ENCODE measurements at regions not wholly inside any gene's neighbourhood (a gene's known extent, or its start where the extent isn't known, plus 50 kb on each side); places are given as distances from the start of the nearest gene placed in this dataset.

GRCh38 chr3:110031975-110032374, 694.6 kb upstream of the DPPA4 start:
- Mint-ChIP-seq H3K27ac (no peak overlapping the region), H3K4me1 (ENCODE audit: low read depth) (peaks cover 15% of the 10 kb centered on the region), H3K4me3 (no peak overlapping the region), H3K27me3 (ENCODE audit: insufficient read depth) (no peaks in the 10 kb centered on the region), H3K36me3 (ENCODE audit: low read depth) (no peaks in the 10 kb centered on the region; the same call in 1 of the 2 replicates), H3K9me3 (no peaks in the 10 kb centered on the region)
- no peak for DNase-seq
- no peak for TF ChIP-seq CTCF (IDR thresholded peaks at IDR 0.05)

GRCh38 chr3:110059431-110059830, 722.1 kb upstream of the DPPA4 start:
- Mint-ChIP-seq H3K27ac (no peak overlapping the region), H3K4me3 (no peak overlapping the region), H3K4me1 (ENCODE audit: low read depth) (peaks cover 9% of the 10 kb centered on the region; the same call in 1 of the 2 replicates), H3K27me3 (ENCODE audit: insufficient read depth) (no peaks in the 10 kb centered on the region), H3K9me3 (no peaks in the 10 kb centered on the region), H3K36me3 (ENCODE audit: low read depth) (no peaks in the 10 kb centered on the region)
- TF ChIP-seq CTCF (IDR thresholded peaks at IDR 0.05), result no peak
- DNase-seq, result no peak

- Mint-ChIP-seq H3K36me3 (ENCODE audit: low read depth) (no peaks in the 10 kb centered on the region), H3K9me3 (no peaks in the 10 kb centered on the region), H3K4me1 (ENCODE audit: low read depth) (peaks cover 19% of the 10 kb centered on the region; the same call in 1 of the 2 replicates), H3K27ac (no peak overlapping the region), H3K27me3 (ENCODE audit: insufficient read depth) (no peaks in the 10 kb centered on the region), H3K4me3 (no peak overlapping the region)
- TF ChIP-seq CTCF (IDR thresholded peaks at IDR 0.05), result no peak
- DNase-seq, result no peak
These were observed 725.4 kb upstream of the DPPA4 start for GRCh38 chr3:110062716-110063115.

GRCh38 chr3:110063178-110063577, 725.8 kb upstream of the DPPA4 start:
- no peak for TF ChIP-seq CTCF (IDR thresholded peaks at IDR 0.05)
- DNase-seq, result no peak
- Mint-ChIP-seq H3K36me3 (ENCODE audit: low read depth) (no peaks in the 10 kb centered on the region), H3K27ac (no peak overlapping the region), H3K4me3 (no peak overlapping the region), H3K9me3 (no peaks in the 10 kb centered on the region), H3K4me1 (ENCODE audit: low read depth) (peaks cover 24% of the 10 kb centered on the region; the same call in 1 of the 2 replicates), H3K27me3 (ENCODE audit: insufficient read depth) (no peaks in the 10 kb centered on the region)

- no peak for DNase-seq
- no peaks in the 10 kb centered on the region for H3K36me3 Mint-ChIP-seq (ENCODE audit: low read depth)
- H3K27me3 Mint-ChIP-seq (ENCODE audit: insufficient read depth), result no peaks in the 10 kb centered on the region
- no peak overlapping the region for H3K4me3 Mint-ChIP-seq
- H3K27ac Mint-ChIP-seq, result no peak overlapping the region
- peaks cover 41% of the 10 kb centered on the region for H3K4me1 Mint-ChIP-seq (ENCODE audit: low read depth)
- H3K9me3 Mint-ChIP-seq, result no peaks in the 10 kb centered on the region
- no peak for TF ChIP-seq CTCF (IDR thresholded peaks at IDR 0.05)
These were observed 728.9 kb upstream of the DPPA4 start for GRCh38 chr3:110066206-110066605.

- no peak overlapping the region for H3K4me3 Mint-ChIP-seq
- peaks cover 6% of the 10 kb centered on the region for H3K36me3 Mint-ChIP-seq (ENCODE audit: low read depth)
- no peaks in the 10 kb centered on the region for H3K27me3 Mint-ChIP-seq (ENCODE audit: insufficient read depth)
- TF ChIP-seq CTCF (IDR thresholded peaks at IDR 0.05), result no peak
- peaks cover 7% of the 10 kb centered on the region for H3K9me3 Mint-ChIP-seq
- H3K27ac Mint-ChIP-seq, result no peak overlapping the region
- H3K4me1 Mint-ChIP-seq (ENCODE audit: low read depth), result peaks cover 42% of the 10 kb centered on the region
- DNase-seq, result no peak
These were observed 730.2 kb upstream of the DPPA4 start for GRCh38 chr3:110067527-110067926.

Measured in HFFc6 (cell line).